HCT116 (cell line): ENCODE measurements at regions not wholly inside any gene's neighbourhood (a gene's known extent, or its start where the extent isn't known, plus 50 kb on each side); places are given as distances from the start of the nearest gene placed in this dataset.

Source experiments
- ATAC-seq: fragments of 200-7000 bp; cut with Tn5 transposase; 2 replicates; pipeline ENCODE4 v1.9.1; 2020; ENCODE audit warnings: mild to moderate bottlenecking, moderate library complexity
- BruUV-seq: library from RNA; stranded (reverse); fragments of 400-500 nt; replicated peaks from 2 replicates; lab custom pipeline; 2021; lab: Mats Ljungman, UMichigan
- CTCF ChIA-PET: fragments of 300-600 bp; sonication (Branson Sonifier 250); formaldehyde crosslinking; loops from one replicate; lab custom pipeline; 2021; ENCODE audit warnings: antibody characterized with exemption; lab: Charles Lee
- POLR2A ChIA-PET: fragments of 300-600, 350-600 bp; sonication (Branson Sonifier 250); formaldehyde crosslinking; loops from one replicate; lab custom pipeline; 2021; ENCODE audit warnings: antibody characterized with exemption; lab: Charles Lee
- RAD21 ChIA-PET, 2 experiments: fragments of 300-600 bp; sonication (Branson Sonifier 250); formaldehyde crosslinking; loops; one replicate each; lab custom pipeline; 2023; ENCODE audit warnings: low total read pairs in 2 of 2; ENCODE audit not compliant: uncharacterized antibody in 2 of 2, unreplicated experiment in 2 of 2, low non-redundant PET in 1 of 2; lab: Charles Lee
- DNase-seq: peaks from one replicate; pipeline ENCODE4 v3.0.0-alpha.2; 2010; ENCODE audit warnings: low read depth, low spot score
- H2AFZ ChIP-seq: fragments of 200-600 bp; shearing (Covaris generic), sonication (generic); 2 replicates; pipeline ENCODE4 v1.6.1; 2017; ENCODE audit warnings: low read depth, mixed run types, mixed read lengths, antibody characterized with exemption, low read length; ENCODE audit not compliant: poor library complexity, severe bottlenecking
- H3K27ac ChIP-seq: 2 replicates; pipeline ENCODE4 v1.5.1; 2012; ENCODE audit warnings: low read depth, low read length
- H3K27me3 ChIP-seq: fragments of 200-600 bp; sonication (generic); 2 replicates; pipeline ENCODE4 v1.6.1; 2016; ENCODE audit warnings: mixed run types, low read length, mixed read lengths; ENCODE audit not compliant: insufficient read depth
- H3K36me3 ChIP-seq, 2 experiments: fragments of 200-500 bp in 1 of 2; fragments of 200-600 bp in 1 of 2; sonication (Bioruptor generic) in 1 of 2; sonication (generic) in 1 of 2; 2 replicates each; pipeline versions ENCODE4 v1.5.1 to v1.6.1; 2014 to 2016; ENCODE audit warnings: low read length in 2 of 2, inconsistent platforms in 1 of 2, mixed read lengths in 1 of 2, mixed run types in 1 of 2; ENCODE audit not compliant: insufficient read depth in 2 of 2, control insufficient read depth in 1 of 2
- H3K4me1 ChIP-seq, 2 experiments: fragments of 200-600 bp in 1 of 2; sonication (generic) in 1 of 2; 2 replicates each; pipeline versions ENCODE4 v1.5.1 to v1.6.1; 2012 to 2017; ENCODE audit warnings: low read length in 2 of 2, inconsistent platforms in 1 of 2, mild to moderate bottlenecking in 1 of 2, mixed read lengths in 1 of 2, mixed run types in 1 of 2, moderate library complexity in 1 of 2; ENCODE audit not compliant: insufficient read depth in 2 of 2, control insufficient read depth in 1 of 2
- H3K4me2 ChIP-seq: fragments of 200-600 bp; sonication (generic); 2 replicates; pipeline ENCODE4 v1.6.1; 2017; ENCODE audit warnings: mixed run types, low read length, mixed read lengths
- H3K4me3 ChIP-seq, 2 experiments: fragments of 200-600 bp in 1 of 2; sonication (generic) in 1 of 2; replicated peaks in 1 of 2; 2 replicates each; pipeline ENCODE4 v1.5.1; 2011 to 2016; ENCODE audit warnings: low read length in 2 of 2, control low read depth in 1 of 2, low read depth in 1 of 2, mild to moderate bottlenecking in 1 of 2, mixed read lengths in 1 of 2, mixed run types in 1 of 2
- H3K79me2 ChIP-seq: fragments of 200-600 bp; sonication (generic); 2 replicates; pipeline ENCODE4 v1.6.1; 2017; ENCODE audit warnings: mild to moderate bottlenecking, mixed run types, low read length, moderate library complexity, mixed read lengths; ENCODE audit not compliant: insufficient read depth
- H3K9ac ChIP-seq: fragments of 200-600 bp; sonication (generic); 2 replicates; pipeline ENCODE4 v1.6.1; 2016; ENCODE audit warnings: low read length, mixed read lengths
- H3K9me2 ChIP-seq: fragments of 200-600 bp; sonication (generic), shearing (Covaris generic); 2 replicates; pipeline ENCODE4 v1.6.1; 2017; ENCODE audit warnings: mixed run types, mild to moderate bottlenecking, moderate library complexity; ENCODE audit not compliant: insufficient read depth
- H3K9me3 ChIP-seq, 2 experiments: fragments of 200-500 bp in 1 of 2; fragments of 200-600 bp in 1 of 2; sonication (Bioruptor generic) in 1 of 2; sonication (generic) in 1 of 2; 2 replicates each; pipeline ENCODE4 v1.6.1; 2014 to 2017; ENCODE audit warnings: low read length in 2 of 2, mixed read lengths in 2 of 2, inconsistent platforms in 1 of 2, low read depth in 1 of 2, mild to moderate bottlenecking in 1 of 2, mixed run types in 1 of 2, moderate library complexity in 1 of 2; ENCODE audit not compliant: control insufficient read depth in 1 of 2, insufficient read depth in 1 of 2
- H4K20me1 ChIP-seq: fragments of 200-600 bp; sonication (generic), shearing (Covaris generic); 2 replicates; pipeline ENCODE4 v1.6.1; 2017; ENCODE audit warnings: mixed run types, mild to moderate bottlenecking, moderate library complexity; ENCODE audit not compliant: insufficient read depth
- CBX3 ChIP-seq: IDR thresholded peaks from 2 replicates; pipeline ENCODE4 v1.6.1; 2012; ENCODE audit warnings: low read depth
- CEBPB ChIP-seq: IDR thresholded peaks from 2 replicates; pipeline ENCODE4 v1.6.1; 2012; ENCODE audit warnings: low read depth
- EZH2 ChIP-seq: fragments of 200-600 bp; sonication (generic); IDR thresholded peaks from 2 replicates; pipeline ENCODE4 v1.6.1; 2017; ENCODE audit warnings: antibody characterized with exemption, mixed run types
- FOSL1 ChIP-seq: IDR thresholded peaks from 2 replicates; pipeline ENCODE4 v1.6.1; 2012; ENCODE audit warnings: low read depth
- JUND ChIP-seq: IDR thresholded peaks from 2 replicates; pipeline ENCODE4 v1.6.1; 2012
- SP1 ChIP-seq: IDR thresholded peaks from 2 replicates; pipeline ENCODE4 v1.6.1; 2012; ENCODE audit warnings: low read depth
- intact Hi-C: fragments of 100-400 bp; cut with micrococcal nuclease; formaldehyde crosslinking; loops from 2 replicates; pipeline ENCODE4 v1.10.0; 2022
- TF ChIP-seq, protein P1 (sequence below): IDR thresholded peaks from 2 replicates; pipeline ENCODE4 v1.6.1; 2012; ENCODE audit warnings: low read depth
- TF ChIP-seq, protein P2 (sequence below), 3 experiments: fragments of 200-600 bp in 1 of 3; sonication (generic) in 1 of 3; IDR thresholded peaks in 2 of 3; conservative IDR thresholded peaks in 1 of 3; 2 replicates each; pipeline ENCODE4 v1.5.1; 2012 to 2017; ENCODE audit warnings: low read depth in 2 of 3, low read length in 2 of 3, antibody characterized with exemption in 1 of 3, borderline replicate concordance in 1 of 3, control low read depth in 1 of 3, mild to moderate bottlenecking in 1 of 3, mixed read lengths in 1 of 3, mixed run types in 1 of 3, moderate library complexity in 1 of 3; ENCODE audit not compliant: insufficient read depth in 1 of 3

DNA sequence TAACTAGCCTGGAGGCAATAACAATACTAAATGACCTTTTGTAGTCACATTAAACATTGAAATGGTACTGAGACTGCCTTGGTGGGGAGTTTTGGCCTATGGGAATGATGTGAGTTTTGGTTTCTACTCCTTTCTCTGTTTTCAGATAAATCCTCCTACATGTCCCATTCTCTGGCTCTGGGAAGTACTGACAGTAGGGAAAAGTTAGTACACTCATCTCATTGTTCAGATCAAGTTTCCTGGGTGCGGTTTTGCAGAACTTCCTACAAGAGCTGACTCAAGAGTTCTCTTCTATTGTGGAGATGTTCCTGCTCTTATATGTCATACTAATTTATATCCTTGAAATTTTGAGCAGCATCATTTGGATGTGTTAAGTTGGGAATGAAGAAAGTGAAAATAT lies 74.2 kb upstream of the MACF1 start:
- H3K9ac ChIP-seq, result no peak overlapping the region
- no peak for ATAC-seq

More for the DNA sequence above, 74.2 kb upstream of the MACF1 start:
- no peaks in the 10 kb centered on the region for H3K9me3 ChIP-seq
- ChIA-PET RAD21 (interaction anchor here in 1 of 2 experiments (1.1 kb wide), 1 partner anchor 62 kb away, joined by 3 read pairs; no protein-coding TSS in a partner anchor), CTCF (interaction anchor here (0.9 to 1.4 kb wide), 4 partner anchors 13 to 62 kb away, joined by 3 read pairs; no protein-coding TSS in a partner anchor), POLR2A (interaction anchor here (1.2 kb wide), 1 partner anchor 64 kb away, joined by 5 read pairs; no protein-coding TSS in a partner anchor)
- no peak for DNase-seq
- no peaks in the 10 kb centered on the region for H3K9me2 ChIP-seq
- H4K20me1 ChIP-seq, result no peaks in the 10 kb centered on the region
- H3K79me2 ChIP-seq, result peaks cover 15% of the 10 kb centered on the region; the same call in 1 of the 2 replicates
- BruUV-seq, result no TSS peak
- TF ChIP-seq EZH2, result no peak
- TF ChIP-seq, protein P1, sequence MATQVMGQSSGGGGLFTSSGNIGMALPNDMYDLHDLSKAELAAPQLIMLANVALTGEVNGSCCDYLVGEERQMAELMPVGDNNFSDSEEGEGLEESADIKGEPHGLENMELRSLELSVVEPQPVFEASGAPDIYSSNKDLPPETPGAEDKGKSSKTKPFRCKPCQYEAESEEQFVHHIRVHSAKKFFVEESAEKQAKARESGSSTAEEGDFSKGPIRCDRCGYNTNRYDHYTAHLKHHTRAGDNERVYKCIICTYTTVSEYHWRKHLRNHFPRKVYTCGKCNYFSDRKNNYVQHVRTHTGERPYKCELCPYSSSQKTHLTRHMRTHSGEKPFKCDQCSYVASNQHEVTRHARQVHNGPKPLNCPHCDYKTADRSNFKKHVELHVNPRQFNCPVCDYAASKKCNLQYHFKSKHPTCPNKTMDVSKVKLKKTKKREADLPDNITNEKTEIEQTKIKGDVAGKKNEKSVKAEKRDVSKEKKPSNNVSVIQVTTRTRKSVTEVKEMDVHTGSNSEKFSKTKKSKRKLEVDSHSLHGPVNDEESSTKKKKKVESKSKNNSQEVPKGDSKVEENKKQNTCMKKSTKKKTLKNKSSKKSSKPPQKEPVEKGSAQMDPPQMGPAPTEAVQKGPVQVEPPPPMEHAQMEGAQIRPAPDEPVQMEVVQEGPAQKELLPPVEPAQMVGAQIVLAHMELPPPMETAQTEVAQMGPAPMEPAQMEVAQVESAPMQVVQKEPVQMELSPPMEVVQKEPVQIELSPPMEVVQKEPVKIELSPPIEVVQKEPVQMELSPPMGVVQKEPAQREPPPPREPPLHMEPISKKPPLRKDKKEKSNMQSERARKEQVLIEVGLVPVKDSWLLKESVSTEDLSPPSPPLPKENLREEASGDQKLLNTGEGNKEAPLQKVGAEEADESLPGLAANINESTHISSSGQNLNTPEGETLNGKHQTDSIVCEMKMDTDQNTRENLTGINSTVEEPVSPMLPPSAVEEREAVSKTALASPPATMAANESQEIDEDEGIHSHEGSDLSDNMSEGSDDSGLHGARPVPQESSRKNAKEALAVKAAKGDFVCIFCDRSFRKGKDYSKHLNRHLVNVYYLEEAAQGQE, result no peak
- TF ChIP-seq SP1, result 0 out of 2 replicates have a peak, but pooled peaks have one; percentile 12
- TF ChIP-seq JUND, result peak; percentile 32; the same call in 1 of the 2 replicates
- 0 out of 2 replicates have a peak, but pooled peaks have one; percentile 13 for TF ChIP-seq CEBPB
- TF ChIP-seq CBX3, result 0 out of 2 replicates have a peak, but pooled peaks have one; percentile 20
- TF ChIP-seq, protein P2, sequence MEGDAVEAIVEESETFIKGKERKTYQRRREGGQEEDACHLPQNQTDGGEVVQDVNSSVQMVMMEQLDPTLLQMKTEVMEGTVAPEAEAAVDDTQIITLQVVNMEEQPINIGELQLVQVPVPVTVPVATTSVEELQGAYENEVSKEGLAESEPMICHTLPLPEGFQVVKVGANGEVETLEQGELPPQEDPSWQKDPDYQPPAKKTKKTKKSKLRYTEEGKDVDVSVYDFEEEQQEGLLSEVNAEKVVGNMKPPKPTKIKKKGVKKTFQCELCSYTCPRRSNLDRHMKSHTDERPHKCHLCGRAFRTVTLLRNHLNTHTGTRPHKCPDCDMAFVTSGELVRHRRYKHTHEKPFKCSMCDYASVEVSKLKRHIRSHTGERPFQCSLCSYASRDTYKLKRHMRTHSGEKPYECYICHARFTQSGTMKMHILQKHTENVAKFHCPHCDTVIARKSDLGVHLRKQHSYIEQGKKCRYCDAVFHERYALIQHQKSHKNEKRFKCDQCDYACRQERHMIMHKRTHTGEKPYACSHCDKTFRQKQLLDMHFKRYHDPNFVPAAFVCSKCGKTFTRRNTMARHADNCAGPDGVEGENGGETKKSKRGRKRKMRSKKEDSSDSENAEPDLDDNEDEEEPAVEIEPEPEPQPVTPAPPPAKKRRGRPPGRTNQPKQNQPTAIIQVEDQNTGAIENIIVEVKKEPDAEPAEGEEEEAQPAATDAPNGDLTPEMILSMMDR (IDR thresholded peaks at IDR 0.05 in 2 of 3, conservative IDR thresholded peaks at IDR 0.05 in 1 of 3; ENCODE audit: borderline replicate concordance in 1 of 3, insufficient read depth in 1 of 3, low read depth in 2 of 3, low read length in 2 of 3), result no peak
- TF ChIP-seq FOSL1, result peak; percentile 21; the same call in 1 of the 2 replicates
- peak overlapping the region in 1 of 2 experiments; percentile 9; a peak in 1 of 4 replicates for H3K4me3 ChIP-seq
- H3K27ac ChIP-seq, result no peak overlapping the region
- no peak overlapping the region for H2AFZ ChIP-seq
- H3K36me3 ChIP-seq, result no peaks in the 10 kb centered on the region
- H3K4me1 ChIP-seq, result peaks cover 51 to 58% of the 10 kb centered on the region in 2 experiments
- H3K27me3 ChIP-seq, result no peaks in the 10 kb centered on the region
- peak overlapping the region; percentile 44 for H3K4me2 ChIP-seq
- intact Hi-C loops, result loop anchor here (5.0 kb wide), 1 partner anchor 52 kb away; no protein-coding TSS in a partner anchor
